ENCODE measurements at regions not wholly inside any gene's neighbourhood (a gene's known extent, or its start where the extent isn't known, plus 50 kb on each side); places are given as distances from the start of the nearest gene placed in this dataset.
A peak's percentile ranks its signal among the peaks of the same experiment; 100 is the strongest.

GRCh38 chr4:14180166-14180565 is 552.6 kb upstream of the BOD1L1 start:
- Histone ChIP-seq H3K4me2 (ENCODE audit: insufficient read depth in 1 of 2, low read depth in 2 of 2, low read length in 2 of 2) (no peak overlapping the region), H2BK120ac (replicated peaks; ENCODE audit: low read depth, low read length) (no peak overlapping the region), H3K27me3 (replicated peaks in 1 of 4; ENCODE audit: control insufficient read depth in 3 of 4, extremely low read depth in 1 of 4, insufficient read depth in 3 of 4, low read length in 3 of 4) (no peaks in the 10 kb centered on the region), H4K91ac (replicated peaks; ENCODE audit: insufficient read length, low read length) (no peak overlapping the region), H3K4me1 (replicated peaks in 1 of 4; ENCODE audit: control insufficient read depth in 3 of 4, insufficient read depth in 4 of 4, low read length in 3 of 4) (peaks cover 0 to 7% (median 4%) of the 10 kb centered on the region in 4 experiments; a peak in 5 of 7 replicates), H4K5ac (ENCODE audit: insufficient read length, low read depth, low read length) (no peak overlapping the region), H3K79me1 (ENCODE audit: low read depth, low read length) (no peaks in the 10 kb centered on the region), H3K23ac (ENCODE audit: insufficient read length) (no peak overlapping the region), H2BK20ac (ENCODE audit: low read length) (no peak overlapping the region; the same call in 1 of the 2 replicates), H3K4ac (replicated peaks; ENCODE audit: insufficient read length, low read depth, low read length) (no peak overlapping the region), H3K56ac (replicated peaks; ENCODE audit: insufficient read length, low read depth, low read length) (no peak overlapping the region), H2BK5ac (ENCODE audit: low read depth, low read length) (peak overlapping the region; percentile 26; the same call in 1 of the 2 replicates), H4K8ac (ENCODE audit: extremely low read depth, insufficient read depth, low read length) (no peak overlapping the region), H2AK5ac (ENCODE audit: low read depth, low read length) (no peak overlapping the region), H3K9me3 (ENCODE audit: insufficient read depth in 2 of 2, low read depth in 1 of 2, low read length in 1 of 2) (no peaks in the 10 kb centered on the region), H3K36me3 (ENCODE audit: control insufficient read depth in 2 of 4, insufficient read depth in 4 of 4, low read length in 3 of 4) (peaks cover 0 to 2% (median 0%) of the 10 kb centered on the region in 4 experiments; a peak in 1 of 8 replicates), H3K4me3 (ENCODE audit: extremely low read depth in 1 of 4, insufficient read depth in 2 of 4, low read depth in 3 of 4, low read length in 4 of 4) (no peak overlapping the region), H3K79me2 (ENCODE audit: control insufficient read depth in 1 of 2, insufficient read depth in 2 of 2, low read length in 2 of 2) (no peaks in the 10 kb centered on the region), H3K27ac (ENCODE audit: low read depth, low read length) (no peak overlapping the region), H3K23me2 (ENCODE audit: low read depth, low read length) (no peaks in the 10 kb centered on the region), H2BK12ac (ENCODE audit: low read depth, low read length) (peak overlapping the region; percentile 40; the same call in 1 of the 2 replicates), H4K20me1 (replicated peaks in 1 of 2; ENCODE audit: control insufficient read depth in 1 of 2, insufficient read depth in 2 of 2, low read length in 2 of 2) (no peaks in the 10 kb centered on the region), H3K9ac (replicated peaks in 1 of 4; ENCODE audit: extremely low read depth in 1 of 4, low read depth in 3 of 4, low read length in 3 of 4) (no peak overlapping the region), H2BK15ac (ENCODE audit: low read length) (no peak overlapping the region), H3K18ac (ENCODE audit: extremely low read depth, low read length) (peak overlapping the region; percentile 36; the same call in 1 of the 2 replicates), H2AFZ (ENCODE audit: low read length) (no peak overlapping the region), H3K14ac (ENCODE audit: insufficient read length) (no peak overlapping the region)
- 90% methylated on average over 2 of the region's 2 CpGs; no CpG with 5 or more reads in 1 of the 2 experiments for WGBS, 2 experiments (ENCODE audit: extremely low coverage in 1 of 2, insufficient coverage in 1 of 2, insufficient read length in 1 of 2, insufficient replicate concordance in 2 of 2, low coverage in 1 of 2, low lambda C conversion rate in 2 of 2, missing lambda C conversion rate in 1 of 2)
- DNase-seq (ENCODE audit: low read depth in 1 of 2, low spot score in 2 of 2), result no peak
- ChIA-PET CTCF (ENCODE audit: partially characterized antibody) (interaction anchor here (0.6 to 1.0 kb wide), 2 partner anchors 353 to 526 kb away, joined by 3 read pairs; no protein-coding TSS in a partner anchor), POLR2A (ENCODE audit: partially characterized antibody) (no interaction called here)
- FAIRE-seq, result no peak
- no peak for TF ChIP-seq E2F6 (IDR thresholded peaks at IDR 0.05)
- no peak for TF ChIP-seq ZNF274 (IDR thresholded peaks at IDR 0.05; ENCODE audit: borderline replicate concordance, extremely low read depth, low read length)
- TF ChIP-seq SUZ12 (IDR thresholded peaks at IDR 0.05; ENCODE audit: low read length), result no peak
- no peak for TF ChIP-seq SIX5 (IDR thresholded peaks at IDR 0.05; ENCODE audit: low read depth, low read length)
- TF ChIP-seq SP2 (IDR thresholded peaks at IDR 0.05; ENCODE audit: low read length), result no peak
- TF ChIP-seq HDAC2 (IDR thresholded peaks at IDR 0.05; ENCODE audit: borderline replicate concordance in 1 of 2, low read depth in 2 of 2, low read length in 2 of 2), result no peak

All from H1 (cell line).